HEK293 (cell line): ENCODE measurements at regions not wholly inside any gene's neighbourhood (a gene's known extent, or its start where the extent isn't known, plus 50 kb on each side); places are given as distances from the start of the nearest gene placed in this dataset.

Source experiments
- KLF8 ChIP-seq: fragments of 450-650 bp; formaldehyde crosslinking; IDR thresholded peaks from 2 replicates; pipeline ENCODE4 v1.5.1; 2016; ENCODE audit warnings: missing biosample characterization, missing genetic modification characterization
- MEIS1 ChIP-seq: sonication (generic); formaldehyde crosslinking; IDR thresholded peaks from 2 replicates; pipeline ENCODE4 v1.8.1; 2022; ENCODE audit warnings: missing genetic modification reagents, mild to moderate bottlenecking, borderline replicate concordance
- SALL2 ChIP-seq: fragments of 450-650 bp; formaldehyde crosslinking; IDR thresholded peaks from 2 replicates; pipeline ENCODE4 v1.5.0; 2017; ENCODE audit warnings: missing biosample characterization, mild to moderate bottlenecking, missing genetic modification characterization, borderline replicate concordance
- ZNF624 ChIP-seq: fragments of 450-650 bp; formaldehyde crosslinking; IDR thresholded peaks from 2 replicates; pipeline ENCODE4 v1.5.1; 2017; ENCODE audit warnings: missing biosample characterization, missing genetic modification characterization
- ZNF843 ChIP-seq: fragments of 450-650 bp; formaldehyde crosslinking; IDR thresholded peaks from 2 replicates; pipeline ENCODE4 v1.5.1; 2016; ENCODE audit warnings: missing biosample characterization, missing genetic modification characterization
- TF ChIP-seq, protein P1 (sequence below): fragments of 450-650 bp; formaldehyde crosslinking; IDR thresholded peaks from 2 replicates; pipeline ENCODE4 v1.5.1; 2016; ENCODE audit warnings: missing biosample characterization, missing genetic modification characterization
- TF ChIP-seq, protein P2 (sequence below): fragments of 450-650 bp; formaldehyde crosslinking; conservative IDR thresholded peaks from 2 replicates; pipeline ENCODE4 v1.5.1; 2016; ENCODE audit warnings: low read depth, missing biosample characterization, missing genetic modification characterization

- TF ChIP-seq ZNF624 (tag by site-specific recombination) (no peak), KLF8 (no peak), MEIS1 (CRISPR knock-in tag) (no peak), SALL2 (tag by site-specific recombination) (no peak), ZNF843 (tag by site-specific recombination) (no peak)
- TF ChIP-seq, protein P1, sequence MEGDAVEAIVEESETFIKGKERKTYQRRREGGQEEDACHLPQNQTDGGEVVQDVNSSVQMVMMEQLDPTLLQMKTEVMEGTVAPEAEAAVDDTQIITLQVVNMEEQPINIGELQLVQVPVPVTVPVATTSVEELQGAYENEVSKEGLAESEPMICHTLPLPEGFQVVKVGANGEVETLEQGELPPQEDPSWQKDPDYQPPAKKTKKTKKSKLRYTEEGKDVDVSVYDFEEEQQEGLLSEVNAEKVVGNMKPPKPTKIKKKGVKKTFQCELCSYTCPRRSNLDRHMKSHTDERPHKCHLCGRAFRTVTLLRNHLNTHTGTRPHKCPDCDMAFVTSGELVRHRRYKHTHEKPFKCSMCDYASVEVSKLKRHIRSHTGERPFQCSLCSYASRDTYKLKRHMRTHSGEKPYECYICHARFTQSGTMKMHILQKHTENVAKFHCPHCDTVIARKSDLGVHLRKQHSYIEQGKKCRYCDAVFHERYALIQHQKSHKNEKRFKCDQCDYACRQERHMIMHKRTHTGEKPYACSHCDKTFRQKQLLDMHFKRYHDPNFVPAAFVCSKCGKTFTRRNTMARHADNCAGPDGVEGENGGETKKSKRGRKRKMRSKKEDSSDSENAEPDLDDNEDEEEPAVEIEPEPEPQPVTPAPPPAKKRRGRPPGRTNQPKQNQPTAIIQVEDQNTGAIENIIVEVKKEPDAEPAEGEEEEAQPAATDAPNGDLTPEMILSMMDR (tag by site-specific recombination), result no peak
- TF ChIP-seq, protein P2, sequence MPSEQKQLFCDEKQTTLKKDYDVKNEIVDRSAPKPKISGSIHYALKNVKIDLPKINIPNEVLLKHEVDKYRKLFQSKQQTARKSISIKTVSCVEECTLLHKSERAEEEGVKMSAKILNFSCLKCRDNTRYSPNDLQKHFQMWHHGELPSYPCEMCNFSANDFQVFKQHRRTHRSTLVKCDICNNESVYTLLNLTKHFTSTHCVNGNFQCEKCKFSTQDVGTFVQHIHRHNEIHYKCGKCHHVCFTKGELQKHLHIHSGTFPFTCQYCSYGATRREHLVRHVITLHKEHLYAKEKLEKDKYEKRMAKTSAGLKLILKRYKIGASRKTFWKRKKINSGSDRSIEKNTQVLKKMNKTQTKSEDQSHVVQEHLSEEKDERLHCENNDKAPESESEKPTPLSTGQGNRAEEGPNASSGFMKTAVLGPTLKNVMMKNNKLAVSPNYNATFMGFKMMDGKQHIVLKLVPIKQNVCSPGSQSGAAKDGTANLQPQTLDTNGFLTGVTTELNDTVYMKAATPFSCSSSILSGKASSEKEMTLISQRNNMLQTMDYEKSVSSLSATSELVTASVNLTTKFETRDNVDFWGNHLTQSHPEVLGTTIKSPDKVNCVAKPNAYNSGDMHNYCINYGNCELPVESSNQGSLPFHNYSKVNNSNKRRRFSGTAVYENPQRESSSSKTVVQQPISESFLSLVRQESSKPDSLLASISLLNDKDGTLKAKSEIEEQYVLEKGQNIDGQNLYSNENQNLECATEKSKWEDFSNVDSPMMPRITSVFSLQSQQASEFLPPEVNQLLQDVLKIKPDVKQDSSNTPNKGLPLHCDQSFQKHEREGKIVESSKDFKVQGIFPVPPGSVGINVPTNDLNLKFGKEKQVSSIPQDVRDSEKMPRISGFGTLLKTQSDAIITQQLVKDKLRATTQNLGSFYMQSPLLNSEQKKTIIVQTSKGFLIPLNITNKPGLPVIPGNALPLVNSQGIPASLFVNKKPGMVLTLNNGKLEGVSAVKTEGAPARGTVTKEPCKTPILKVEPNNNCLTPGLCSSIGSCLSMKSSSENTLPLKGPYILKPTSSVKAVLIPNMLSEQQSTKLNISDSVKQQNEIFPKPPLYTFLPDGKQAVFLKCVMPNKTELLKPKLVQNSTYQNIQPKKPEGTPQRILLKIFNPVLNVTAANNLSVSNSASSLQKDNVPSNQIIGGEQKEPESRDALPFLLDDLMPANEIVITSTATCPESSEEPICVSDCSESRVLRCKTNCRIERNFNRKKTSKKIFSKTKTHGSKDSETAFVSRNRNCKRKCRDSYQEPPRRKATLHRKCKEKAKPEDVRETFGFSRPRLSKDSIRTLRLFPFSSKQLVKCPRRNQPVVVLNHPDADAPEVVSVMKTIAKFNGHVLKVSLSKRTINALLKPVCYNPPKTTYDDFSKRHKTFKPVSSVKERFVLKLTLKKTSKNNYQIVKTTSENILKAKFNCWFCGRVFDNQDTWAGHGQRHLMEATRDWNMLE, result no peak
These were observed 160.7 kb upstream of the CMC1 start for GRCh38 chr3:28080716-28081115.
